MM.1S (cell line): ENCODE measurements at regions not wholly inside any gene's neighbourhood (a gene's known extent, or its start where the extent isn't known, plus 50 kb on each side); places are given as distances from the start of the nearest gene placed in this dataset.

ENCODE experiments used
- DNase-seq: peaks from one replicate; pipeline ENCODE4 v3.0.0-alpha.2; 2015
- H2AFZ ChIP-seq: fragments of 300-600 bp; sonication (generic); 2 replicates; pipeline ENCODE4 v1.6.0; 2016; ENCODE audit warnings: antibody characterized with exemption, low read length
- H3F3A ChIP-seq: fragments of 300-600 bp; sonication (generic); 2 replicates; pipeline ENCODE4 v1.6.1; 2016; ENCODE audit warnings: mild to moderate bottlenecking, antibody characterized with exemption, low read length, moderate library complexity, mixed read lengths; ENCODE audit not compliant: insufficient read depth
- H3K27ac ChIP-seq: fragments of 300-600 bp; sonication (generic); 2 replicates; pipeline ENCODE4 v1.5.1; 2016; ENCODE audit warnings: mild to moderate bottlenecking, low read length
- H3K27me3 ChIP-seq: fragments of 300-600 bp; sonication (generic); replicated peaks from 2 replicates; pipeline ENCODE4 v1.6.0; 2016; ENCODE audit warnings: low read length; ENCODE audit not compliant: insufficient read depth
- H3K36me3 ChIP-seq: fragments of 300-600 bp; sonication (generic); replicated peaks from 2 replicates; pipeline ENCODE4 v1.6.1; 2016; ENCODE audit warnings: mild to moderate bottlenecking, low read length, mixed read lengths; ENCODE audit not compliant: insufficient read depth
- H3K4me1 ChIP-seq: fragments of 300-600 bp; sonication (generic); 2 replicates; pipeline ENCODE4 v1.6.1; 2016; ENCODE audit warnings: low read length, mixed read lengths
- H3K4me2 ChIP-seq: fragments of 300-600 bp; sonication (generic); 2 replicates; pipeline ENCODE4 v1.6.0; 2016; ENCODE audit warnings: low read depth, low read length
- H3K4me3 ChIP-seq: fragments of 300-600 bp; sonication (generic); 2 replicates; pipeline ENCODE4 v1.5.1; 2016; ENCODE audit warnings: low read length, mixed read lengths
- H3K79me2 ChIP-seq: fragments of 300-600 bp; sonication (generic); 2 replicates; pipeline ENCODE4 v1.6.1; 2016; ENCODE audit warnings: mixed run types, low read length, mixed read lengths
- H3K9ac ChIP-seq: fragments of 300-600 bp; sonication (generic); 2 replicates; pipeline ENCODE4 v1.6.1; 2016; ENCODE audit warnings: low read length, mixed read lengths
- H3K9me2 ChIP-seq: fragments of 300-600 bp; sonication (generic); replicated peaks from 2 replicates; pipeline ENCODE4 v1.6.1; 2016; ENCODE audit warnings: mild to moderate bottlenecking, low read length, mixed read lengths; ENCODE audit not compliant: insufficient read depth
- H3K9me3 ChIP-seq: fragments of 300-600 bp; sonication (generic); replicated peaks from 2 replicates; pipeline ENCODE4 v1.6.1; 2016; ENCODE audit warnings: mild to moderate bottlenecking, low read length, mixed read lengths; ENCODE audit not compliant: insufficient read depth
- H4K20me1 ChIP-seq: fragments of 300-600 bp; sonication (generic); 2 replicates; pipeline ENCODE4 v1.6.1; 2016; ENCODE audit warnings: mild to moderate bottlenecking, low read length, moderate library complexity, mixed read lengths; ENCODE audit not compliant: insufficient read depth
- CTCF ChIP-seq: fragments of 300-600 bp; sonication (generic); IDR thresholded peaks from 2 replicates; pipeline ENCODE4 v1.5.1; 2016; ENCODE audit warnings: antibody characterized with exemption, low read length, mixed read lengths
- EZH2 ChIP-seq: fragments of 300-600 bp; sonication (generic); optimal IDR thresholded peaks from 2 replicates; pipeline ENCODE3; 2017; ENCODE audit warnings: low read depth, mild to moderate bottlenecking, antibody characterized with exemption, low read length, mixed read lengths
- EZH2phosphoT487 ChIP-seq: fragments of 300-600 bp; sonication (generic); IDR thresholded peaks from 2 replicates; pipeline ENCODE4 v1.6.1; 2018; ENCODE audit warnings: antibody characterized with exemption, low read length

- Histone ChIP-seq H3K4me2 (no peak overlapping the region), H3F3A (no peaks in the 10 kb centered on the region), H2AFZ (no peak overlapping the region), H4K20me1 (no peaks in the 10 kb centered on the region), H3K4me3 (no peak overlapping the region), H3K27me3 (no peaks in the 10 kb centered on the region), H3K27ac (no peak overlapping the region), H3K9me3 (no peaks in the 10 kb centered on the region), H3K79me2 (no peaks in the 10 kb centered on the region), H3K36me3 (no peaks in the 10 kb centered on the region), H3K9ac (no peak overlapping the region), H3K4me1 (no peaks in the 10 kb centered on the region), H3K9me2 (no peaks in the 10 kb centered on the region)
- no peak for DNase-seq
- TF ChIP-seq EZH2phosphoT487, result no peak
- no peak for TF ChIP-seq EZH2
- TF ChIP-seq CTCF, result no peak
Measured at GRCh38 chr6:122347280-122347679, 52.2 kb upstream of the HSF2 start.

GRCh38 chr6:122347751-122348150 is 51.7 kb upstream of the HSF2 start:
- Histone ChIP-seq H3K4me3 (no peak overlapping the region), H3K36me3 (no peaks in the 10 kb centered on the region), H3K9me2 (no peaks in the 10 kb centered on the region), H3K4me1 (no peaks in the 10 kb centered on the region), H4K20me1 (no peaks in the 10 kb centered on the region), H3K27me3 (no peaks in the 10 kb centered on the region), H3K27ac (no peak overlapping the region), H2AFZ (no peak overlapping the region), H3F3A (no peaks in the 10 kb centered on the region), H3K79me2 (no peaks in the 10 kb centered on the region), H3K9ac (no peak overlapping the region), H3K9me3 (no peaks in the 10 kb centered on the region), H3K4me2 (no peak overlapping the region)
- TF ChIP-seq EZH2phosphoT487 (no peak), CTCF (no peak), EZH2 (no peak)
- no peak for DNase-seq
